Aorta (tissue), 5 donors: ENCODE measurements at regions not wholly inside any gene's neighbourhood (a gene's known extent, or its start where the extent isn't known, plus 50 kb on each side); places are given as distances from the start of the nearest gene placed in this dataset.
A peak's percentile ranks its signal among the peaks of the same experiment; 100 is the strongest.

Source experiments
- ATAC-seq: fragments of 200-7000 bp; cut with Tn5 transposase; one replicate; pipeline ENCODE4 v1.9.1; 2022; ENCODE audit warnings: moderate library complexity; ENCODE audit not compliant: low FRiP score
- DNase-seq, 2 donors: peaks; one replicate each; pipeline ENCODE4 v3.0.0-alpha.2; 2020
- H3K27ac ChIP-seq, 2 donors: one replicate each; pipeline ENCODE4 v1.5.1; 2013; ENCODE audit warnings: low read length in 2 of 2, mild to moderate bottlenecking in 2 of 2, moderate library complexity in 2 of 2, control low read depth in 1 of 2, inconsistent platforms in 1 of 2, low read depth in 1 of 2
- H3K27me3 ChIP-seq, 2 donors: one replicate each; pipeline ENCODE4 v1.6.1; 2013; ENCODE audit warnings: control low read depth in 1 of 2, low read length in 1 of 2, mild to moderate bottlenecking in 1 of 2, moderate library complexity in 1 of 2; ENCODE audit not compliant: insufficient read depth in 2 of 2, control insufficient read depth in 1 of 2
- H3K36me3 ChIP-seq, 2 donors: one replicate each; pipeline ENCODE4 v1.6.1; 2013; ENCODE audit warnings: control low read depth in 1 of 2, low read length in 1 of 2, mild to moderate bottlenecking in 1 of 2; ENCODE audit not compliant: insufficient read depth in 2 of 2, control insufficient read depth in 1 of 2
- H3K4me1 ChIP-seq, 2 donors: one replicate each; pipeline ENCODE4 v1.6.1; 2013; ENCODE audit warnings: low read length in 2 of 2, control low read depth in 1 of 2, mild to moderate bottlenecking in 1 of 2, moderate library complexity in 1 of 2; ENCODE audit not compliant: insufficient read depth in 2 of 2, control insufficient read depth in 1 of 2
- H3K4me3 ChIP-seq, 2 donors: one replicate each; pipeline ENCODE4 v1.5.1; 2013; ENCODE audit warnings: low read length in 2 of 2, control low read depth in 1 of 2, mild to moderate bottlenecking in 1 of 2
- H3K9me3 ChIP-seq: one replicate; pipeline ENCODE4 v1.6.1; 2013; ENCODE audit warnings: mild to moderate bottlenecking, low read length; ENCODE audit not compliant: control insufficient read depth
- WGBS, 2 donors: extraction: QIAGEN DNeasy Blood & Tissue Kit; methylation state at CpG; one replicate each; pipeline ENCODE4 v1.1.7; 2013; 5-methylcytosine and 5-hydroxymethylcytosine counted together
- intact Hi-C, 2 donors: fragments of 100-400 bp; cut with DNase I; formaldehyde crosslinking; loops; one replicate each; pipeline versions ENCODE4 v1.14.2 to v1.15.0; 2022
- donor health status: healthy with polysubstance abuse.
- donor health status: Bipolar disorder and iron deficiency.
- donor health status: DM: no; HTN: no; CAD: no.
- donor health status: DM: no; HTN: no; CAD: no.
- donor health status: DM: yes; HTN: yes; CAD: no.

- Histone ChIP-seq H3K36me3 (no peaks in the 10 kb centered on the region), H3K27me3 (no peaks in the 10 kb centered on the region), H3K9me3 (no peaks in the 10 kb centered on the region), H3K27ac (no peak overlapping the region), H3K4me3 (no peak overlapping the region), H3K4me1 (no peaks in the 10 kb centered on the region)
- WGBS, 2 donors, result 78 to 85% methylated on average over 3 of the region's 3 CpGs
- no peak for DNase-seq
- intact Hi-C loops, result no loop called here
- ATAC-seq, result no peak
Measured at GRCh38 chr18:1999387-1999786, 571.9 kb downstream of the METTL4 start.

- WGBS, 2 donors, result 40 to 51% methylated on average over 2 of the region's 2 CpGs
- ATAC-seq, result peak; percentile 33
- H3K4me3 ChIP-seq, result no peak overlapping the region
- H3K4me1 ChIP-seq, result no peaks in the 10 kb centered on the region
- DNase-seq, result no peak
- no peaks in the 10 kb centered on the region for H3K27me3 ChIP-seq
- no peak overlapping the region for H3K27ac ChIP-seq
- no peaks in the 10 kb centered on the region for H3K9me3 ChIP-seq
- intact Hi-C loops, result no loop called here
- H3K36me3 ChIP-seq, result no peaks in the 10 kb centered on the region
Measured at GRCh38 chr18:2002151-2002550, 569.2 kb downstream of the METTL4 start.

GRCh38 chr18:2002604-2003003 is 568.7 kb downstream of the METTL4 start:
- no peak for DNase-seq
- H3K9me3 ChIP-seq, result no peaks in the 10 kb centered on the region
- no peaks in the 10 kb centered on the region for H3K27me3 ChIP-seq
- no peak overlapping the region for H3K27ac ChIP-seq
- no peak for ATAC-seq
- H3K4me1 ChIP-seq, result no peaks in the 10 kb centered on the region
- no peak overlapping the region for H3K4me3 ChIP-seq
- WGBS, 2 donors, result 53 to 60% methylated on average over 7 of the region's 7 CpGs
- no peaks in the 10 kb centered on the region for H3K36me3 ChIP-seq
- intact Hi-C loops, result no loop called here

GRCh38 chr18:2009942-2010697 is 561.2 kb downstream of the METTL4 start:
- Histone ChIP-seq H3K4me1 (no peaks in the 10 kb centered on the region), H3K36me3 (no peaks in the 10 kb centered on the region), H3K27me3 (no peaks in the 10 kb centered on the region), H3K4me3 (no peak overlapping the region), H3K27ac (no peak overlapping the region), H3K9me3 (peaks cover 1% of the 10 kb centered on the region)
- intact Hi-C loops, result no loop called here
- DNase-seq (no peak), ATAC-seq (peak; percentile 48)
- WGBS, 2 donors, result 48 to 56% methylated on average over 2 of the region's 2 CpGs

- intact Hi-C loops, result no loop called here
- Histone ChIP-seq H3K36me3 (no peaks in the 10 kb centered on the region), H3K9me3 (no peaks in the 10 kb centered on the region), H3K27ac (no peak overlapping the region), H3K4me3 (no peak overlapping the region), H3K27me3 (no peaks in the 10 kb centered on the region), H3K4me1 (no peaks in the 10 kb centered on the region)
- DNase-seq (no peak), ATAC-seq (no peak)
- 43 to 50% methylated on average over 2 of the region's 2 CpGs for WGBS, 2 donors
Measured at GRCh38 chr18:2027016-2027415, 544.3 kb downstream of the METTL4 start.

- intact Hi-C loops, result no loop called here
Measured at GRCh38 chr18:2027756-2028155, 543.5 kb downstream of the METTL4 start.

GRCh38 chr18:2028986-2029385 is 542.3 kb downstream of the METTL4 start:
- 27 to 32% methylated on average over 3 of the region's 3 CpGs for WGBS, 2 donors

More at GRCh38 chr18:2027756-2028155, 543.5 kb downstream of the METTL4 start:
- Histone ChIP-seq H3K4me1 (no peaks in the 10 kb centered on the region), H3K27me3 (no peaks in the 10 kb centered on the region), H3K9me3 (no peaks in the 10 kb centered on the region), H3K4me3 (no peak overlapping the region), H3K36me3 (no peaks in the 10 kb centered on the region), H3K27ac (no peak overlapping the region)
- DNase-seq (no peak), ATAC-seq (no peak)

GRCh38 chr18:2030647-2031046 is 540.7 kb downstream of the METTL4 start:
- ATAC-seq, result no peak
- H3K27me3 ChIP-seq, result no peaks in the 10 kb centered on the region
- intact Hi-C loops, result no loop called here
- no peak for DNase-seq
- H3K9me3 ChIP-seq, result no peaks in the 10 kb centered on the region
- no peaks in the 10 kb centered on the region for H3K36me3 ChIP-seq
- no peak overlapping the region for H3K27ac ChIP-seq
- no peak overlapping the region for H3K4me3 ChIP-seq
- no peaks in the 10 kb centered on the region for H3K4me1 ChIP-seq

More at GRCh38 chr18:2028986-2029385, 542.3 kb downstream of the METTL4 start:
- DNase-seq (no peak), ATAC-seq (no peak)
- Histone ChIP-seq H3K9me3 (no peaks in the 10 kb centered on the region), H3K27me3 (no peaks in the 10 kb centered on the region), H3K27ac (no peak overlapping the region), H3K4me3 (no peak overlapping the region), H3K4me1 (no peaks in the 10 kb centered on the region), H3K36me3 (no peaks in the 10 kb centered on the region)
- intact Hi-C loops, result no loop called here

- intact Hi-C loops, result no loop called here
- DNase-seq (no peak), ATAC-seq (no peak)
- no peaks in the 10 kb centered on the region for H3K36me3 ChIP-seq
- H3K4me1 ChIP-seq, result no peaks in the 10 kb centered on the region
- H3K27ac ChIP-seq, result no peak overlapping the region
- H3K4me3 ChIP-seq, result no peak overlapping the region
- H3K27me3 ChIP-seq, result no peaks in the 10 kb centered on the region
- H3K9me3 ChIP-seq, result no peaks in the 10 kb centered on the region
Measured at GRCh38 chr18:2032036-2032435, 539.3 kb downstream of the METTL4 start.
